ENCODE measurements at regions not wholly inside any gene's neighbourhood (a gene's known extent, or its start where the extent isn't known, plus 50 kb on each side); places are given as distances from the start of the nearest gene placed in this dataset.
A peak's percentile ranks its signal among the peaks of the same experiment; 100 is the strongest.

- H3K36me3 ChIP-seq, result no peaks in the 10 kb centered on the region
- H3K9me3 ChIP-seq, result no peaks in the 10 kb centered on the region
- H3K27me3 ChIP-seq, result no peaks in the 10 kb centered on the region
- intact Hi-C loops (cut with DNase I), result no loop called here
- WGBS, 4 donors, result 73 to 82% (median 80%) methylated on average over 5 of the region's 5 CpGs
- no peak overlapping the region for H3K27ac ChIP-seq
- ATAC-seq (no peak), DNase-seq (no peak)
- no peaks in the 10 kb centered on the region for H3K4me1 ChIP-seq
- H3K4me3 ChIP-seq, result no peak overlapping the region
- no peak for TF ChIP-seq CTCF (IDR thresholded peaks at IDR 0.05)
- no peak for TF ChIP-seq POLR2A (IDR thresholded peaks at IDR 0.05)
Measured at GRCh38 chr10:3676564-3676963, 108.4 kb downstream of the KLF6 start.

- WGBS, 4 donors, result 83 to 91% (median 86%) methylated on average over 5 of the region's 5 CpGs
- Histone ChIP-seq H3K4me1 (peaks cover 0 to 23% (median 0%) of the 10 kb centered on the region in 12 donors), H3K27ac (no peak overlapping the region), H3K9me3 (no peaks in the 10 kb centered on the region), H3K4me3 (no peak overlapping the region), H3K27me3 (no peaks in the 10 kb centered on the region), H3K36me3 (no peaks in the 10 kb centered on the region)
- intact Hi-C loops (cut with DNase I), result no loop called here
- no peak for DNase-seq
- TF ChIP-seq CTCF (IDR thresholded peaks at IDR 0.05) (no peak), POLR2A (IDR thresholded peaks at IDR 0.05) (no peak)
- no peak for ATAC-seq
Measured at GRCh38 chr10:3672220-3672619, 112.8 kb downstream of the KLF6 start.

DNA sequence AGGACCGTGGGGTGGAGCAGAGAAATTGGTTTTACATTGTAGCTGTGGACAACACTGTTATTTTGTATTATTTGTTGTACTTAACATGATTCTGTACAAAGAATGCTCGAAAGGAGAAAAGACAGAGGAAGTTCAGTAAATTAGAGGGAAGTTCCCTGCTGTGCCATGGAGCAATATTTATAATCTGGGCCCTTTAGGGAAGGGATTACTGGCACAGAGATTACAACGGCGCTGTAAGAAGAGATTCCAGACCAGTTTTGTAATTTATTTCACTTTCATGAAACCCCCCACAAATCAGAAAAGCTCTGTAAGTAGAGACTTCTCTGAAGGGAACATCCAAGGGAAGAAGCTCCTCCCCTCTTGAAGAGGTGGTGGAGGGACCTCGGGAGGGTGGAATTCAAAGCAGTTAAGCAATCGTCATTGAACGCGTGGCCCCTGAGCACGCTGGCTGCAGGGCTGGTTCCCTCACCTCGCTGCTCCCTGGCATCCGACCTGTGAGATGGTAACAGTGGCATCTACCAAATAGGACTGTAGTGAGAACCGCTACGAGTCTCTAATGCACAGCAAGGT lies 113.5 kb downstream of the KLF6 start:
- H3K9me3 ChIP-seq, result no peaks in the 10 kb centered on the region
- ATAC-seq (no peak), DNase-seq (no peak)
- no peaks in the 10 kb centered on the region for H3K27me3 ChIP-seq
- H3K4me1 ChIP-seq, result peaks cover 0 to 30% (median 0%) of the 10 kb centered on the region in 12 donors
- intact Hi-C loops (cut with DNase I), result no loop called here
- H3K4me3 ChIP-seq, result no peak overlapping the region
- H3K36me3 ChIP-seq, result no peaks in the 10 kb centered on the region
- no peak overlapping the region for H3K27ac ChIP-seq
- WGBS, 4 donors, result 79 to 83% (median 80%) methylated on average over 12 to 13 of the region's 13 CpGs
- TF ChIP-seq CTCF (IDR thresholded peaks at IDR 0.05) (no peak), POLR2A (IDR thresholded peaks at IDR 0.05) (no peak)

DNA sequence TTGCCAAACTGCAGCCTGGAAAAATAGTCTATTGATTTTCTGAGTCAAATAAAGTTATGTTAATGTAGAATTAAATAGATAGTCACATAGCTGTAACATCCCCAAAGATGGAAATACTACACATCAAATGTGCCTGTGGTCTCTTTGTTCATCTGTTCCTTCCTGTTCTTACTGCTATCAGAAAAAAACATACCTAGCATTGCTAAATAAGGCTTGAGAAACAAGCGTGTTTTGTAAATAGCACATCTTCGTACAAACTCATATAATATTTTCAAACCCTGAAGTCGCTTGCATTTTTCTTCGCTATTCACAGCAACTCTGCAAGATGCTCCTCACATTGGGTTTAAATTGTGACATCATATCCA lies 116.1 kb downstream of the KLF6 start:
- no peak for ATAC-seq
- no peak for TF ChIP-seq CTCF (IDR thresholded peaks at IDR 0.05)
- TF ChIP-seq POLR2A (IDR thresholded peaks at IDR 0.05), result no peak
- peak overlapping the region in 1 of 12 donors; percentile 79 for H3K27ac ChIP-seq

More for the DNA sequence above, 116.1 kb downstream of the KLF6 start:
- intact Hi-C loops (cut with DNase I), result no loop called here
- H3K9me3 ChIP-seq, result no peaks in the 10 kb centered on the region
- H3K36me3 ChIP-seq, result no peaks in the 10 kb centered on the region
- peak overlapping the region in 1 of 12 donors; percentile 42 for H3K4me3 ChIP-seq
- H3K4me1 ChIP-seq, result peaks cover 0 to 33% (median 0%) of the 10 kb centered on the region in 12 donors
- 75 to 87% (median 81%) methylated on average over 4 of the region's 4 CpGs for WGBS, 4 donors
- no peaks in the 10 kb centered on the region for H3K27me3 ChIP-seq
- DNase-seq, result no peak

Data from heart left ventricle (tissue), 16 donors.